RWPE2 (cell line): ENCODE measurements at regions not wholly inside any gene's neighbourhood (a gene's known extent, or its start where the extent isn't known, plus 50 kb on each side); places are given as distances from the start of the nearest gene placed in this dataset.

Experiments
- ATAC-seq: fragments of 200-7000 bp; cut with Tn5 transposase; 3 replicates; pipeline ENCODE4 v1.9.1; 2021; ENCODE audit warnings: low read depth
- DNase-seq: peaks from one replicate; pipeline ENCODE4 v3.0.0-alpha.2; 2020; ENCODE audit warnings: low spot score
- H3K27ac ChIP-seq: fragments of 450-650 bp; 2 replicates; pipeline ENCODE4 v1.5.1; 2017; ENCODE audit warnings: mild to moderate bottlenecking; ENCODE audit not compliant: poor library complexity, severe bottlenecking
- H3K27me3 ChIP-seq: fragments of 250-450 bp; sonication (Bioruptor Pico); 2 replicates; pipeline ENCODE4 v1.5.1; 2021; ENCODE audit warnings: mild to moderate bottlenecking, moderate library complexity; ENCODE audit not compliant: insufficient read depth, poor library complexity, severe bottlenecking
- H3K36me3 ChIP-seq: fragments of 250-450 bp; sonication (Bioruptor Pico); 2 replicates; pipeline ENCODE4 v1.5.1; 2020; ENCODE audit warnings: low read depth, mild to moderate bottlenecking, moderate library complexity
- H3K4me1 ChIP-seq: fragments of 250-450 bp; sonication (Bioruptor Pico); 2 replicates; pipeline ENCODE4 v1.5.1; 2021; ENCODE audit warnings: mild to moderate bottlenecking, moderate library complexity; ENCODE audit not compliant: insufficient read depth, poor library complexity, severe bottlenecking
- H3K4me3 ChIP-seq: fragments of 250-450 bp; sonication (Bioruptor Pico); 2 replicates; pipeline ENCODE4 v1.5.1; 2021; ENCODE audit warnings: mild to moderate bottlenecking, moderate library complexity; ENCODE audit not compliant: severe bottlenecking
- H3K9me3 ChIP-seq: fragments of 250-450 bp; sonication (Bioruptor Pico); 2 replicates; pipeline ENCODE4 v1.5.1; 2021; ENCODE audit warnings: mild to moderate bottlenecking, moderate library complexity; ENCODE audit not compliant: severe bottlenecking
- TF ChIP-seq, protein P1 (sequence below): fragments of 450-650 bp; IDR thresholded peaks from one replicate; pipeline ENCODE4 v1.5.1; 2017; ENCODE audit warnings: mild to moderate bottlenecking, moderate library complexity; ENCODE audit not compliant: poor library complexity, severe bottlenecking

DNA sequence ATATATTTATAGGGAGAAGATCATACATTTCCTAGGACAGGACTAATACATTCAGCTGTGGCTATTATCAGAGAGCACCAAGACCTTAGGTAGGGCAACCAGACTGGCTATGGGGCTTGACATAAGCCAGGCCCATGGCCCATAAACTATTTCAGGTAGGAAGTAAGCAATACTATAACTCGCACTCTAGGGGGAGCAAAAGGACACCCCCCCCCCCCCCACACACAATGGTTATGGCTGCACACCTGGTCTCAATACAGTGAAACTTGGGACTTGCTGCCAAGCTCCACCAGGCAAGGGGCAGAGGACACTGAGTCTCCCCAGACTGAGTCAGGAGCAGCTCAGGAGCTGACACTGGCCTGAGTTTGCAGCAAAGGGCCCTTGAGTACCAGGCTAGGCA is 348.9 kb upstream of the ASIC2 start:
- TF ChIP-seq, protein P1, sequence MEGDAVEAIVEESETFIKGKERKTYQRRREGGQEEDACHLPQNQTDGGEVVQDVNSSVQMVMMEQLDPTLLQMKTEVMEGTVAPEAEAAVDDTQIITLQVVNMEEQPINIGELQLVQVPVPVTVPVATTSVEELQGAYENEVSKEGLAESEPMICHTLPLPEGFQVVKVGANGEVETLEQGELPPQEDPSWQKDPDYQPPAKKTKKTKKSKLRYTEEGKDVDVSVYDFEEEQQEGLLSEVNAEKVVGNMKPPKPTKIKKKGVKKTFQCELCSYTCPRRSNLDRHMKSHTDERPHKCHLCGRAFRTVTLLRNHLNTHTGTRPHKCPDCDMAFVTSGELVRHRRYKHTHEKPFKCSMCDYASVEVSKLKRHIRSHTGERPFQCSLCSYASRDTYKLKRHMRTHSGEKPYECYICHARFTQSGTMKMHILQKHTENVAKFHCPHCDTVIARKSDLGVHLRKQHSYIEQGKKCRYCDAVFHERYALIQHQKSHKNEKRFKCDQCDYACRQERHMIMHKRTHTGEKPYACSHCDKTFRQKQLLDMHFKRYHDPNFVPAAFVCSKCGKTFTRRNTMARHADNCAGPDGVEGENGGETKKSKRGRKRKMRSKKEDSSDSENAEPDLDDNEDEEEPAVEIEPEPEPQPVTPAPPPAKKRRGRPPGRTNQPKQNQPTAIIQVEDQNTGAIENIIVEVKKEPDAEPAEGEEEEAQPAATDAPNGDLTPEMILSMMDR: no peak
- H3K36me3 ChIP-seq: no peaks in the 10 kb centered on the region
- peaks cover 3% of the 10 kb centered on the region for H3K27me3 ChIP-seq
- no peaks in the 10 kb centered on the region for H3K4me1 ChIP-seq
- no peak overlapping the region for H3K27ac ChIP-seq
- DNase-seq: no peak
- 0 out of 3 replicates have a peak, but pooled peaks have one; percentile 35 for ATAC-seq
- H3K4me3 ChIP-seq: no peak overlapping the region
- no peaks in the 10 kb centered on the region for H3K9me3 ChIP-seq

DNA sequence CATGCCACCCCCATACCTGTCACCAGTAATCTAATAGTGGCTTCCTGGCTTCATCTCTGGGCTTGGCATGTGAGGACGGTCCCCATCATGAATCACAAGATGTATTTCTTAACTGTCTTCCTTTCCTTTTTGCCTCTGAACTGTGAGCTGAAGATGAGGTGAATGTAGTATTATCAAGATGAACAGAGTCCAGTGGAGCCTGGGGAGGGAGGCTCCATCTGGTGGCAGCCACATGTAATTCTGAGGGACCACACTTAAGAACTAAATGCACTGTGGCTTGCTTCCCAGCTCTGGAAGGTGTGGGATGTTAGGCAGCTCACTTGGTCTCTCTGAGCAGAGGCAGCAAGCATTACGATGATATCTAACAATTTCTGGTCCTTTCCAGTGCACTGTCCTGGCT is 354.9 kb upstream of the ASIC2 start:
- no peaks in the 10 kb centered on the region for H3K9me3 ChIP-seq
- H3K4me3 ChIP-seq: no peak overlapping the region
- H3K27me3 ChIP-seq: peaks cover 6% of the 10 kb centered on the region
- DNase-seq: no peak
- H3K27ac ChIP-seq: no peak overlapping the region
- TF ChIP-seq, protein P1: peak; percentile 64
- peak; percentile 64; the same call in 1 of the 3 replicates for ATAC-seq
- H3K4me1 ChIP-seq: no peaks in the 10 kb centered on the region
- no peaks in the 10 kb centered on the region for H3K36me3 ChIP-seq

DNA sequence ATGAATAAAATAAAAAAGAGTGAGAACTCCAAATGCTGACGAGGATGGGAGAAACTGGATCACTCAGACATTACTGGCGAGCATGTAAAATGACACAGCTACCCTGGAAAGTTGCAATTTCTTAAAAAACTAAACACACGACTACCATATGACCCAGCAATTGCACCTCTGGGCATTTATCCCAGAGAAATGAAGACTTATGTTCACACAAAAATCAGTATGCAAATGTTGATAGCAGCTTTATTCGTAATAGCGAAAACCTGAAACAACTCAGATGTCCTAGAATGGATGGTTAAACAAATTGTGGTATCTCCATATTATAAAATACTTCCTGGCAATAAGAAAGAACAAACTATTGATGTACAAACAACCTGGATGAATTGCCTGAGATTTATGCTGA is 357.2 kb upstream of the ASIC2 start:
- H3K4me1 ChIP-seq: no peaks in the 10 kb centered on the region
- no peak overlapping the region for H3K27ac ChIP-seq
- DNase-seq (no peak), ATAC-seq (no peak)
- no peak overlapping the region for H3K4me3 ChIP-seq
- TF ChIP-seq, protein P1: no peak
- H3K9me3 ChIP-seq: no peaks in the 10 kb centered on the region
- H3K36me3 ChIP-seq: no peaks in the 10 kb centered on the region
- H3K27me3 ChIP-seq: peaks cover 2% of the 10 kb centered on the region

DNA sequence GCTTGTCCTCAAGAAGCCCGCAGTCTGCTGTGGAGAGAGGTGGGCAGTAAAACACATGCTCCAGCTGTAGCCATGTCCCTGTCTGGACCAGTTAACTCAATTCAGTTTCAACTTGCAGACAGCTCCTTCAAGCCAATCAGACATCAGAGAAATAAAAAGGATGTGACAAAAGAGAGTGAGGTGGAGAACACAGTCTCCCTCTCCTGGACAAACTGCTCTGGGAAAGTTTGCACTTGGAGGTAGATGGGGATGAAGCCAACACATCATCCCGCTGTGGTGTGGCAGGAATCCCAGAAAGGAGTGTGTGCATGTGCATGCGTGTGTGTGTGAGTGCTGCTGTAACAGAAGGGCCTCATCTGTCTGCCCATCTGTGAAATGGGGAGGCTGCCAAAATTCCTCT is 358.6 kb upstream of the ASIC2 start:
- Histone ChIP-seq H3K27ac (no peak overlapping the region), H3K36me3 (no peaks in the 10 kb centered on the region), H3K4me1 (no peaks in the 10 kb centered on the region), H3K27me3 (peaks cover 2% of the 10 kb centered on the region), H3K4me3 (no peak overlapping the region), H3K9me3 (no peaks in the 10 kb centered on the region)
- ATAC-seq (no peak; the same call in 2 of the 3 replicates), DNase-seq (no peak)
- TF ChIP-seq, protein P1: peak; percentile 26

DNA sequence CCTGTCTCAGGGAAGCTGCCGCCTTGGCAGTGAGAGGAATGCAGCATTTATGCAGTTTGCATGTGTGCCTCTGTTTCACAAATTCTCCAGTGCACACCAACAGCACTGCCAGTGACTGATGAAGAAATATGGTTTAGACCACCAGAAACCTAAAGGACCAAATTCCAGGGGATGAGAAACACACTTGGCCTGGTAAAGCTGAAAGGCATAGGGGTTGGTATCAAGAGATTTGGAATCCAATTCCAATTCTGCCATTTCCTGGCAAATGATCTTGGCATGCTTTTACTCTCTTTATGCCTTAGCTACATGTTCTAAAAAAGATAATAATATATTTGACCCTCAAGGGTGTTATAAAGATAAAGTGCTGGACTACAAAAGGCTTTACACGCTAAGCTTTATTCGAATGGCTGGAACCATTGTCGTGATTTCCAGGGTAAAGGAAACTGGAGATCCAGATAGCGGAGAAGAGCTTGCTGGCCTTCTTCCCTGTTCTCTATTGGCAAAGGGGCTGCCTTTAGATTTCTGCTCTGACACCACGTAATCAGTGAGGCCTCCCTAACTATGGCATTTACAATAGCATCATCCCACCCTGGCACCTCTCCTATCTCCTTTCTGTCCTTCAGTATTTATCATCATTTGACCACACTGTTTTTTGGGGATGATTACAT is 359.8 kb upstream of the ASIC2 start:
- DNase-seq: no peak
- Histone ChIP-seq H3K4me1 (no peaks in the 10 kb centered on the region), H3K9me3 (no peaks in the 10 kb centered on the region), H3K4me3 (no peak overlapping the region), H3K27ac (no peak overlapping the region), H3K27me3 (peaks cover 2% of the 10 kb centered on the region), H3K36me3 (no peaks in the 10 kb centered on the region)
- TF ChIP-seq, protein P1: no peak
- no peak for ATAC-seq
